Breast epithelium (tissue), 4 donors: ENCODE measurements at regions not wholly inside any gene's neighbourhood (a gene's known extent, or its start where the extent isn't known, plus 50 kb on each side); places are given as distances from the start of the nearest gene placed in this dataset.

ENCODE experiments used
- DNase-seq, 2 donors: peaks; one replicate each; pipeline ENCODE4 v3.0.0-alpha.2; 2019; ENCODE audit warnings: low spot score in 2 of 2
- H3K27ac ChIP-seq, 2 donors: fragments of 200-600 bp; sonication (generic) in 1 of 2; one replicate each; pipeline ENCODE4 v1.5.1; 2016 to 2019; ENCODE audit warnings: mild to moderate bottlenecking in 1 of 2
- H3K27me3 ChIP-seq, 2 donors: fragments of 200-600 bp; sonication (generic) in 1 of 2; one replicate each; pipeline versions ENCODE4 v1.5.1 to v1.6.0; 2017 to 2019; ENCODE audit warnings: control low read depth in 1 of 2, mild to moderate bottlenecking in 1 of 2
- H3K36me3 ChIP-seq: fragments of 200-600 bp; one replicate; pipeline ENCODE4 v1.5.1; 2019
- H3K4me1 ChIP-seq, 2 donors: fragments of 200-600 bp; sonication (generic); one replicate each; pipeline ENCODE4 v1.5.1; 2016 to 2019; ENCODE audit warnings: control low read depth in 1 of 2
- H3K4me3 ChIP-seq, 3 donors: fragments of 200-600 bp; sonication (generic); 1 replicate in 2 of 3; 2 replicates in 1 of 3; pipeline ENCODE4 v1.5.1; 2016 to 2019; ENCODE audit warnings: mild to moderate bottlenecking in 3 of 3, moderate library complexity in 2 of 3
- H3K9me3 ChIP-seq, 2 donors: fragments of 200-600 bp; sonication (generic) in 1 of 2; one replicate each; pipeline ENCODE4 v1.5.1; 2016 to 2019; ENCODE audit warnings: control low read depth in 1 of 2
- POLR2A ChIP-seq: fragments of 450-650 bp; IDR thresholded peaks from one replicate; pipeline ENCODE4 v1.6.1; 2016; ENCODE audit warnings: antibody characterized with exemption, mild to moderate bottlenecking, moderate library complexity
- POLR2AphosphoS5 ChIP-seq, 3 donors: sonication (generic); formaldehyde crosslinking; IDR thresholded peaks; one replicate each; pipeline ENCODE4 v1.6.1; 2017; ENCODE audit warnings: antibody characterized with exemption in 3 of 3
- intact Hi-C: fragments of 100-400 bp; cut with DNase I; formaldehyde crosslinking; loops from one replicate; pipeline ENCODE4 v1.15.1; 2023; ENCODE audit warnings: low total_unique reads
- TF ChIP-seq, protein P1 (sequence below), 3 donors: fragments of 450-650 bp; IDR thresholded peaks; one replicate each; pipeline ENCODE4 v1.5.1; 2016 to 2017; ENCODE audit warnings: antibody characterized with exemption in 3 of 3, mild to moderate bottlenecking in 3 of 3, moderate library complexity in 3 of 3

DNA sequence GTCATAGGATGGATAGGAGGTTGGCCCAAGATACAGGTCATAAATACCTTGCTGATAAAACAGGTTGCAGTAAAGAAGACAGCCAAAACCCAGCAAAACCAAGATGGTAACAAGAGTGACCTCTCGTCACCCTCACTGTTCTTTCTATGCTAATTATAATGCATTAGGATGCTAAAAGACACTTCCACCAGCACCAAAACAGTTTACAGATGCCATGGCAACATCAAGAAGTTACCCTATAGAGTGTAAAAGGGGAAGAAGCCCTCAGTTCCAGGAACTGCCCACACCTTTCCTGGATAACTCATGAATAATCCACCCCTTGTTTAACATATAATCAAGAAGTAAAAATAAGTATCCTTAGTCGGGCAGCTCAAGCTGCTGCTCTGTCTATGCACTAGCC, 671.9 kb downstream of the PTPRC start:
- no peak overlapping the region for H3K27ac ChIP-seq
- no peak for DNase-seq
- intact Hi-C loops = no loop called here
- H3K4me3 ChIP-seq = no peak overlapping the region
- no peaks in the 10 kb centered on the region for H3K9me3 ChIP-seq
- no peaks in the 10 kb centered on the region for H3K4me1 ChIP-seq
- TF ChIP-seq, protein P1, sequence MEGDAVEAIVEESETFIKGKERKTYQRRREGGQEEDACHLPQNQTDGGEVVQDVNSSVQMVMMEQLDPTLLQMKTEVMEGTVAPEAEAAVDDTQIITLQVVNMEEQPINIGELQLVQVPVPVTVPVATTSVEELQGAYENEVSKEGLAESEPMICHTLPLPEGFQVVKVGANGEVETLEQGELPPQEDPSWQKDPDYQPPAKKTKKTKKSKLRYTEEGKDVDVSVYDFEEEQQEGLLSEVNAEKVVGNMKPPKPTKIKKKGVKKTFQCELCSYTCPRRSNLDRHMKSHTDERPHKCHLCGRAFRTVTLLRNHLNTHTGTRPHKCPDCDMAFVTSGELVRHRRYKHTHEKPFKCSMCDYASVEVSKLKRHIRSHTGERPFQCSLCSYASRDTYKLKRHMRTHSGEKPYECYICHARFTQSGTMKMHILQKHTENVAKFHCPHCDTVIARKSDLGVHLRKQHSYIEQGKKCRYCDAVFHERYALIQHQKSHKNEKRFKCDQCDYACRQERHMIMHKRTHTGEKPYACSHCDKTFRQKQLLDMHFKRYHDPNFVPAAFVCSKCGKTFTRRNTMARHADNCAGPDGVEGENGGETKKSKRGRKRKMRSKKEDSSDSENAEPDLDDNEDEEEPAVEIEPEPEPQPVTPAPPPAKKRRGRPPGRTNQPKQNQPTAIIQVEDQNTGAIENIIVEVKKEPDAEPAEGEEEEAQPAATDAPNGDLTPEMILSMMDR (IDR thresholded peaks at IDR 0.05) = no peak
- TF ChIP-seq POLR2A (no peak), POLR2AphosphoS5 (IDR thresholded peaks at IDR 0.05) (no peak)
- H3K36me3 ChIP-seq = no peaks in the 10 kb centered on the region
- no peaks in the 10 kb centered on the region for H3K27me3 ChIP-seq

DNA sequence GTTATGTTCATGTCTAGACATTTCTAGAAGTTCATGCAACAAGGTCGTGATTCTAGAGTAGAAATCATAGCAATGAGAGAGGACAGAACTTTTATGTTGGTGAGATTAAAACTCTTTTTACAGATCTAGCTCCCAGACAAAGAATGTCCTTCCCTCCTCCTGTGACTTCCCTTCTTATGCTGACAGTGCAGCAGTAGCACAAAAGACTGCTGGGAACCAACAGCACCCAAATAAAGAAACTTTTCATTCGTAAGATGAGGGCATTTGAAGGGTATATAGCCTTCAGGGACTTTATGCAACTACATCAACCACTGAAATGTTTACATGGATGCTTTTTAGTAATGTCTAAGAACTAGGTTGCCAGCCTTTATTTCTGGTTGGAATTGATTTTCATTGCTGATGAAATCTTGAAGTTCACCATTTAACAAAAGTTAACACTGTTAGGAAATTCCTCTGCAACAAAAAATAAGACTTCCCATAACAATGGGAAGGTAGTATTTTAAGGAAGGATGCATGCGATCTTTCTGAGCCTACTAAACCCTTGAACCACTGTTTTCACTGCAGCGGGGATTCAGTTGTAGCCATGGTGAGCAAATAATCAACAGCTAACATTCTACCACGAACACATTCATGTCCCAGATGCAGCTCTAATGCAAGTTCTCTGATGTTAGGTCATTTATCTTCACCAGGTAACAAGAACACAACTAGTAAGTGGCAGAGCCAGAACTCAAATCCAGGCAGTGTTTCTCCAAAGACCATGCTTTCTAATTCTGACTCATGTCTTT, 672.8 kb downstream of the PTPRC start:
- intact Hi-C loops = no loop called here
- H3K4me3 ChIP-seq = no peak overlapping the region
- H3K27me3 ChIP-seq = no peaks in the 10 kb centered on the region
- no peaks in the 10 kb centered on the region for H3K9me3 ChIP-seq
- TF ChIP-seq POLR2AphosphoS5 (IDR thresholded peaks at IDR 0.05) (no peak), POLR2A (no peak)
- TF ChIP-seq, protein P1 (IDR thresholded peaks at IDR 0.05) = no peak
- no peak for DNase-seq
- H3K36me3 ChIP-seq = no peaks in the 10 kb centered on the region
- H3K4me1 ChIP-seq = no peaks in the 10 kb centered on the region
- H3K27ac ChIP-seq = no peak overlapping the region

DNA sequence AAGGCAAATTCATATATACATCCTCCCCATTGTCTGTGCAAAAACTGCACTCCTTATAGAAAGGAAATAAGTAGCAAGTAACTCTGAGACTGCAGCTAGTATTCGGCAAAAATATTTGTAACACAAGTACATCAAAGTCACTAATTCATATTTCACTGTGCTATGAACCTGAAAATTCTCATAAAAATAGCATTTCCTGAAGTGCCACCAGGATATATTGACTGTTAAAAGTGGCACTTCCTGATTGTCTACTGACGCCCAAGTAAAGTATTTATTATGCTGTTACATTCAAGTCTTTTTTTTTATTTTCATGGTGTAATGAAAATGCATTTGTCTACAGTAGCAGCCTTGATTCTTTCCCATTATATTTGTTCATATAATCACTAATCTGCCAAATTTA, 673.8 kb downstream of the PTPRC start:
- H3K27ac ChIP-seq = no peak overlapping the region
- H3K9me3 ChIP-seq = no peaks in the 10 kb centered on the region
- no peaks in the 10 kb centered on the region for H3K4me1 ChIP-seq
- no peak for DNase-seq
- TF ChIP-seq POLR2A = no peak
- TF ChIP-seq POLR2AphosphoS5 (IDR thresholded peaks at IDR 0.05) = no peak
- TF ChIP-seq, protein P1 (IDR thresholded peaks at IDR 0.05) = no peak
- intact Hi-C loops = no loop called here
- no peaks in the 10 kb centered on the region for H3K36me3 ChIP-seq
- no peak overlapping the region for H3K4me3 ChIP-seq
- H3K27me3 ChIP-seq = no peaks in the 10 kb centered on the region

DNA sequence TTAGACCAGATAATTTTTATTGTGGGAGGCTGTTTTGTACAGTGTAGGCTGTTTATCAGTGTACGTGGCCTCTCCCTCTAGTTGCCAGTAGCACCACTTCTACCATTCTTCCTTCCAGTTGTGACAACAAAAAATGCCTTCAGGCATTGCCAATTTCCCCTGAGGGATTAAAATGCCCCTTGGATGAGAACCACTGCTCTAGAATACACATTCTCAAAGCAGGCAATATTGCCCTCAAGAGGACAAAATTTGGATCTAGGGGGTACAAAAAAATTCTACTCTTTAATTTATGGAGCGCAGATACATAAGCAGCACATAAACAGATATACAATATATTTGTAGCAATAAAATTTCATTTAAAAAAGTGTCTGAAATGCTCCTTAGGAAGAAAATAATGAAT, 674.6 kb downstream of the PTPRC start:
- intact Hi-C loops = no loop called here
- H3K27ac ChIP-seq = no peak overlapping the region
- H3K4me1 ChIP-seq = no peaks in the 10 kb centered on the region
- TF ChIP-seq POLR2A (no peak), POLR2AphosphoS5 (IDR thresholded peaks at IDR 0.05) (no peak)
- TF ChIP-seq, protein P1 (IDR thresholded peaks at IDR 0.05) = no peak
- no peaks in the 10 kb centered on the region for H3K9me3 ChIP-seq
- H3K36me3 ChIP-seq = no peaks in the 10 kb centered on the region
- no peak for DNase-seq
- H3K4me3 ChIP-seq = no peak overlapping the region
- H3K27me3 ChIP-seq = no peaks in the 10 kb centered on the region

DNA sequence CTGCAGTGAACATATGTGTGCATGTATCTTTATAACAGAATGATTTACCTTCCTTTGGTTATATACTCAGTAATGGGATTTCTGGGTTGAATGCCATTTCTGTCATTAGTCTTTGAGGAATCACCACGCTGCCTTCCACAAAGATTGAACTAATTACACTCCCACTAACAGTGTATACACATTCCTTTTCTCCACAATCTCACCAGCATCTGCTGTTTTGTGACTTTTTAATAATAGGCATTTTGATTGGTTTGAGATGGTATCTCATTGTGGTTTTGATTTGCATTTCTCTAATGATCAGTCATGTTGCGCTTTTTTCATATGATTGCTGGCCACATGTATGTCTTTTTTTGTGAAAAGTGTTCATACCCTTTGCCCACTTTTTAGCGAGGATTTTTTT, 680.5 kb downstream of the PTPRC start:
- peaks cover 0 to 4% of the 10 kb centered on the region in 2 donors for H3K9me3 ChIP-seq
- intact Hi-C loops = no loop called here

More for the DNA sequence above, 680.5 kb downstream of the PTPRC start:
- Histone ChIP-seq H3K4me1 (no peaks in the 10 kb centered on the region), H3K27me3 (no peaks in the 10 kb centered on the region), H3K36me3 (no peaks in the 10 kb centered on the region), H3K27ac (no peak overlapping the region), H3K4me3 (no peak overlapping the region)
- no peak for TF ChIP-seq POLR2A
- DNase-seq = no peak
